Loucy (cell line): ENCODE measurements at regions not wholly inside any gene's neighbourhood (a gene's known extent, or its start where the extent isn't known, plus 50 kb on each side); places are given as distances from the start of the nearest gene placed in this dataset.

ENCODE experiments used
- EZH2phosphoT487 ChIP-seq: fragments of 200-600 bp; IDR thresholded peaks from 2 replicates; pipeline ENCODE4 v1.6.1; 2018; ENCODE audit warnings: antibody characterized with exemption, mild to moderate bottlenecking, moderate library complexity, borderline replicate concordance
- TF ChIP-seq, protein P1 (sequence below): fragments of 200-600 bp; sonication (generic); conservative IDR thresholded peaks from 2 replicates; pipeline ENCODE4 v1.5.1; 2014; ENCODE audit warnings: mild to moderate bottlenecking, antibody characterized with exemption, low read length

GRCh38 chr17:12603566-12603965, 62.1 kb upstream of the MYOCD start:
- TF ChIP-seq, protein P1, sequence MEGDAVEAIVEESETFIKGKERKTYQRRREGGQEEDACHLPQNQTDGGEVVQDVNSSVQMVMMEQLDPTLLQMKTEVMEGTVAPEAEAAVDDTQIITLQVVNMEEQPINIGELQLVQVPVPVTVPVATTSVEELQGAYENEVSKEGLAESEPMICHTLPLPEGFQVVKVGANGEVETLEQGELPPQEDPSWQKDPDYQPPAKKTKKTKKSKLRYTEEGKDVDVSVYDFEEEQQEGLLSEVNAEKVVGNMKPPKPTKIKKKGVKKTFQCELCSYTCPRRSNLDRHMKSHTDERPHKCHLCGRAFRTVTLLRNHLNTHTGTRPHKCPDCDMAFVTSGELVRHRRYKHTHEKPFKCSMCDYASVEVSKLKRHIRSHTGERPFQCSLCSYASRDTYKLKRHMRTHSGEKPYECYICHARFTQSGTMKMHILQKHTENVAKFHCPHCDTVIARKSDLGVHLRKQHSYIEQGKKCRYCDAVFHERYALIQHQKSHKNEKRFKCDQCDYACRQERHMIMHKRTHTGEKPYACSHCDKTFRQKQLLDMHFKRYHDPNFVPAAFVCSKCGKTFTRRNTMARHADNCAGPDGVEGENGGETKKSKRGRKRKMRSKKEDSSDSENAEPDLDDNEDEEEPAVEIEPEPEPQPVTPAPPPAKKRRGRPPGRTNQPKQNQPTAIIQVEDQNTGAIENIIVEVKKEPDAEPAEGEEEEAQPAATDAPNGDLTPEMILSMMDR: no peak
- no peak for TF ChIP-seq EZH2phosphoT487
